Hepatocyte (in vitro differentiated cells): ENCODE measurements at regions not wholly inside any gene's neighbourhood (a gene's known extent, or its start where the extent isn't known, plus 50 kb on each side); places are given as distances from the start of the nearest gene placed in this dataset.
"Not testable (repeated sequence)": the region's sequence is repeated elsewhere in the genome, so short reads cannot be mapped to it uniquely, and the experiment has no call there.

Experiments
- EZH2 ChIP-seq: fragments of 200-600 bp; sonication (generic); IDR thresholded peaks from 2 replicates; pipeline ENCODE4 v1.6.1; 2016; ENCODE audit warnings: antibody characterized with exemption, mild to moderate bottlenecking, borderline replicate concordance
- EZH2phosphoT487 ChIP-seq: fragments of 200-600 bp; sonication (generic); IDR thresholded peaks from one replicate; pipeline ENCODE4 v1.6.1; 2018; ENCODE audit warnings: antibody characterized with exemption, mild to moderate bottlenecking, low read depth, moderate library complexity; ENCODE audit not compliant: unreplicated experiment, severe bottlenecking
- TF ChIP-seq, protein P1 (sequence below): fragments of 200-600 bp; sonication (generic); IDR thresholded peaks from 2 replicates; pipeline ENCODE4 v1.5.1; 2016; ENCODE audit warnings: antibody characterized with exemption, mild to moderate bottlenecking; ENCODE audit not compliant: poor library complexity

DNA sequence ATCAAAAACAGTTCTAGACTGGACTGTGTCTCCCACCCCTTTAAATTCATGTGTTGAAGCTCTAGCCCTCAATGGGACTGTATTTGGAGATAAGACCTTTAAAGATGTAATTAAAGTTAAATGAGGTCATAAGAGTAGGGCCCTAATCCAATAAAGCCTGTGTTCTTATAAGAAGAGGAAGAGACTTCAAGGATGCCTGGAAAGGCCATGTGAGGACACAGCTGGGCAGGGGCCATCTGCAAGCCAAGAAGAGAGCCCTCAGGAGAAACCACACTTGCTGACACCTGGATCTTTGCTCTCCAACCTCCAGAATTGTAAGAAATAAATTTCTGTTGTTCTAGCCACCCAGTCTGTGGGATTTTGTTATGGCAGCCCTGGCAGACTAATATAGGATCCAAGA, 153.6 kb upstream of the POMZP3 start:
- TF ChIP-seq, protein P1, sequence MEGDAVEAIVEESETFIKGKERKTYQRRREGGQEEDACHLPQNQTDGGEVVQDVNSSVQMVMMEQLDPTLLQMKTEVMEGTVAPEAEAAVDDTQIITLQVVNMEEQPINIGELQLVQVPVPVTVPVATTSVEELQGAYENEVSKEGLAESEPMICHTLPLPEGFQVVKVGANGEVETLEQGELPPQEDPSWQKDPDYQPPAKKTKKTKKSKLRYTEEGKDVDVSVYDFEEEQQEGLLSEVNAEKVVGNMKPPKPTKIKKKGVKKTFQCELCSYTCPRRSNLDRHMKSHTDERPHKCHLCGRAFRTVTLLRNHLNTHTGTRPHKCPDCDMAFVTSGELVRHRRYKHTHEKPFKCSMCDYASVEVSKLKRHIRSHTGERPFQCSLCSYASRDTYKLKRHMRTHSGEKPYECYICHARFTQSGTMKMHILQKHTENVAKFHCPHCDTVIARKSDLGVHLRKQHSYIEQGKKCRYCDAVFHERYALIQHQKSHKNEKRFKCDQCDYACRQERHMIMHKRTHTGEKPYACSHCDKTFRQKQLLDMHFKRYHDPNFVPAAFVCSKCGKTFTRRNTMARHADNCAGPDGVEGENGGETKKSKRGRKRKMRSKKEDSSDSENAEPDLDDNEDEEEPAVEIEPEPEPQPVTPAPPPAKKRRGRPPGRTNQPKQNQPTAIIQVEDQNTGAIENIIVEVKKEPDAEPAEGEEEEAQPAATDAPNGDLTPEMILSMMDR, result not testable (repeated sequence)
- not testable (repeated sequence) for TF ChIP-seq EZH2, EZH2phosphoT487
